ENCODE measurements at regions not wholly inside any gene's neighbourhood (a gene's known extent, or its start where the extent isn't known, plus 50 kb on each side); places are given as distances from the start of the nearest gene placed in this dataset.

DNA sequence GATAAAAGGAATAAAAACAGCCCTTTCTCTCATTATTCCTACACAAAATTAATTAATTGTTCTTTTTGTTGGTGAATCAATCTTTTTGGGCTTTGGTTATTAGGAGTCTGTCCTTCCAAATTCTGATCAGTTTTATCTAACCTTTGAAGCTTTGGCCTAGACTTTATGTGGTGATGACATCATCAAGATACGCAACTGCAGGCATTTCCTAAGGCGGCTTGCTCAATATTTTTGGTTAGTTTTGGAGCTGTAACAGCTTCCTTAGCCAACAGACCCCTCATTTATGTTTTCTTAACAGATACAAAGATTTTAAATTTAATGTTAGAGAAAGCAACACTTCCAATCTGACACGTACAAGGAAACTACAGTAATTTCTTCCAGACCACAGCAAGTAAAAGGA, 87.8 kb upstream of the PDE3A start:
- Histone ChIP-seq H2AFZ (ENCODE audit: low read length) (no peak overlapping the region), H3K4me2 (ENCODE audit: low read length) (no peak overlapping the region), H3K27ac (ENCODE audit: low read depth, low read length, poor library complexity, severe bottlenecking) (no peak overlapping the region), H3K79me2 (ENCODE audit: insufficient read depth, low read depth, low read length) (no peaks in the 10 kb centered on the region), H3K4me3 (ENCODE audit: low read depth, low read length, poor library complexity, severe bottlenecking) (no peak overlapping the region), H3K9me3 (ENCODE audit: low read length) (no peaks in the 10 kb centered on the region), H3K36me3 (ENCODE audit: insufficient read depth, low read length) (no peaks in the 10 kb centered on the region), H3K4me1 (ENCODE audit: insufficient read depth, low read length, poor library complexity, severe bottlenecking) (no peaks in the 10 kb centered on the region), H3K9me2 (ENCODE audit: insufficient read depth, low read length) (no peaks in the 10 kb centered on the region), H4K20me1 (ENCODE audit: insufficient read depth, low read length) (no peaks in the 10 kb centered on the region)
- ChIA-PET POLR2A (interaction anchor here (0.5 kb wide), 1 partner anchor 14 kb away, joined by 5 read pairs; no protein-coding TSS in a partner anchor), CTCF (ENCODE audit: unreplicated experiment) (no interaction called here)
- TF ChIP-seq, protein P1, sequence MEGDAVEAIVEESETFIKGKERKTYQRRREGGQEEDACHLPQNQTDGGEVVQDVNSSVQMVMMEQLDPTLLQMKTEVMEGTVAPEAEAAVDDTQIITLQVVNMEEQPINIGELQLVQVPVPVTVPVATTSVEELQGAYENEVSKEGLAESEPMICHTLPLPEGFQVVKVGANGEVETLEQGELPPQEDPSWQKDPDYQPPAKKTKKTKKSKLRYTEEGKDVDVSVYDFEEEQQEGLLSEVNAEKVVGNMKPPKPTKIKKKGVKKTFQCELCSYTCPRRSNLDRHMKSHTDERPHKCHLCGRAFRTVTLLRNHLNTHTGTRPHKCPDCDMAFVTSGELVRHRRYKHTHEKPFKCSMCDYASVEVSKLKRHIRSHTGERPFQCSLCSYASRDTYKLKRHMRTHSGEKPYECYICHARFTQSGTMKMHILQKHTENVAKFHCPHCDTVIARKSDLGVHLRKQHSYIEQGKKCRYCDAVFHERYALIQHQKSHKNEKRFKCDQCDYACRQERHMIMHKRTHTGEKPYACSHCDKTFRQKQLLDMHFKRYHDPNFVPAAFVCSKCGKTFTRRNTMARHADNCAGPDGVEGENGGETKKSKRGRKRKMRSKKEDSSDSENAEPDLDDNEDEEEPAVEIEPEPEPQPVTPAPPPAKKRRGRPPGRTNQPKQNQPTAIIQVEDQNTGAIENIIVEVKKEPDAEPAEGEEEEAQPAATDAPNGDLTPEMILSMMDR (conservative IDR thresholded peaks at IDR 0.05; ENCODE audit: low read length): no peak
- no peak for TF ChIP-seq EZH2phosphoT487 (IDR thresholded peaks at IDR 0.05; ENCODE audit: borderline replicate concordance, low read depth, low read length)
- intact Hi-C loops (cut with micrococcal nuclease; ENCODE audit: unreplicated experiment): no loop called here
- DNase-seq (ENCODE audit: low spot score): no peak
- no TSS peak for BruUV-seq (replicated peaks)

DNA sequence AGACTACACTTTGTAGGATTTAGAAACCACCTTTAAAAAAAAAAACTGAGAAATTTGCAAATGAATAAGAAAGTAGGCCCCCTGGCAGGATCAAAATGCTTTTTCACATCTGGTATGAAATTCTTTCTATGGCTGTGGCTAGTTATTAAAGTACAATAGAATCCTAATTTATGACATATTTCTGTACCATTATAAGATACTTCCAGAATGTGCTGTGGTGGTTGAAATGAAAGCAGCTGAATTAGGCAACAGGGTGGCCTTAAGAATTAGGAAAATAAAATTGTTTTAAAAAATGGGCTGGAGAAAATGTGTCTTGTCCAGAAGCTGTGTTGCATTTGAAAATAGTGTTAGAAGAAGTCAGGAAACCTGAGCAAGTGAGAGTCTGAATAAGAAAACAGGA, 85.9 kb upstream of the PDE3A start:
- Histone ChIP-seq H3K9me3 (ENCODE audit: low read length) (no peaks in the 10 kb centered on the region), H3K27ac (ENCODE audit: low read depth, low read length, poor library complexity, severe bottlenecking) (no peak overlapping the region), H3K4me1 (ENCODE audit: insufficient read depth, low read length, poor library complexity, severe bottlenecking) (no peaks in the 10 kb centered on the region), H3K4me2 (ENCODE audit: low read length) (no peak overlapping the region), H3K79me2 (ENCODE audit: insufficient read depth, low read depth, low read length) (no peaks in the 10 kb centered on the region), H3K36me3 (ENCODE audit: insufficient read depth, low read length) (no peaks in the 10 kb centered on the region), H2AFZ (ENCODE audit: low read length) (no peak overlapping the region), H3K4me3 (ENCODE audit: low read depth, low read length, poor library complexity, severe bottlenecking) (no peak overlapping the region), H3K9me2 (ENCODE audit: insufficient read depth, low read length) (no peaks in the 10 kb centered on the region), H4K20me1 (ENCODE audit: insufficient read depth, low read length) (no peaks in the 10 kb centered on the region)
- no peak for DNase-seq (ENCODE audit: low spot score)
- intact Hi-C loops (cut with micrococcal nuclease; ENCODE audit: unreplicated experiment): no loop called here
- ChIA-PET CTCF (ENCODE audit: unreplicated experiment) (no interaction called here), POLR2A (interaction anchor here (0.6 to 0.8 kb wide), 2 partner anchors 9 to 197 kb away, joined by 4 read pairs; no protein-coding TSS in a partner anchor)
- no TSS peak for BruUV-seq (replicated peaks)
- TF ChIP-seq, protein P1 (conservative IDR thresholded peaks at IDR 0.05; ENCODE audit: low read length): no peak
- no peak for TF ChIP-seq EZH2phosphoT487 (IDR thresholded peaks at IDR 0.05; ENCODE audit: borderline replicate concordance, low read depth, low read length)

DNA sequence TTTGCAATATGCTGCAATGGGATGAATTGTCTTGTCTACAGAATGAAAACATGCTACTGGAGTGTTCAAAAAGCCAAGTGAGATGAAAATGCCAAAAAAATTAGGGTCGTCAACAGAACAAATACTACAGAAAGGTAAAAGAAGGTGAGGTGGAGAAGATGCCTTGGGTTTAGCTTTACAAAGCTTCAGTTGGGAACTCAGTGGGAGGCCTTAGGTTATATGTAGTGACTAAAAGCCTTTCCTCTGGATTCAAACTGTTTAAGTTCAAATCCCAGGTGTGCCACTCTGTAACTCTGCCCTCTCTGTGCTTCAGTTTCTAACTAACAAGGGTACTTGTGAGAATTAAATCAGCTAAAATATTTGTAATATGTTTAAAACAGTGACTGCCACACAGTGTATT, 84.9 kb upstream of the PDE3A start:
- Histone ChIP-seq H3K9me2 (ENCODE audit: insufficient read depth, low read length) (no peaks in the 10 kb centered on the region), H2AFZ (ENCODE audit: low read length) (no peak overlapping the region), H3K4me3 (ENCODE audit: low read depth, low read length, poor library complexity, severe bottlenecking) (no peak overlapping the region), H3K9me3 (ENCODE audit: low read length) (no peaks in the 10 kb centered on the region), H3K36me3 (ENCODE audit: insufficient read depth, low read length) (no peaks in the 10 kb centered on the region), H3K79me2 (ENCODE audit: insufficient read depth, low read depth, low read length) (no peaks in the 10 kb centered on the region), H3K4me1 (ENCODE audit: insufficient read depth, low read length, poor library complexity, severe bottlenecking) (no peaks in the 10 kb centered on the region), H3K4me2 (ENCODE audit: low read length) (no peak overlapping the region), H3K27ac (ENCODE audit: low read depth, low read length, poor library complexity, severe bottlenecking) (no peak overlapping the region), H4K20me1 (ENCODE audit: insufficient read depth, low read length) (no peaks in the 10 kb centered on the region)
- BruUV-seq (replicated peaks): no TSS peak
- ChIA-PET CTCF (ENCODE audit: unreplicated experiment) (no interaction called here), POLR2A (interaction anchor here (1.3 kb wide), 1 partner anchor 28 kb away, joined by 3 read pairs; no protein-coding TSS in a partner anchor)
- intact Hi-C loops (cut with micrococcal nuclease; ENCODE audit: unreplicated experiment): no loop called here
- DNase-seq (ENCODE audit: low spot score): no peak
- no peak for TF ChIP-seq EZH2phosphoT487 (IDR thresholded peaks at IDR 0.05; ENCODE audit: borderline replicate concordance, low read depth, low read length)
- TF ChIP-seq, protein P1 (conservative IDR thresholded peaks at IDR 0.05; ENCODE audit: low read length): no peak
